NCI-H2196 treated with DMSO at 0.1 percent for 48 hours (cell line): ENCODE measurements at regions not wholly inside any gene's neighbourhood (a gene's known extent, or its start where the extent isn't known, plus 50 kb on each side); places are given as distances from the start of the nearest gene placed in this dataset.
"Not testable (repeated sequence)": the region's sequence is repeated elsewhere in the genome, so short reads cannot be mapped to it uniquely, and the experiment has no call there.

ENCODE experiments used
- DNase-seq: peaks from one replicate; lab custom pipeline; 2025; ENCODE audit not compliant: unreplicated experiment; lab: John Stamatoyannopoulos, UW

DNA sequence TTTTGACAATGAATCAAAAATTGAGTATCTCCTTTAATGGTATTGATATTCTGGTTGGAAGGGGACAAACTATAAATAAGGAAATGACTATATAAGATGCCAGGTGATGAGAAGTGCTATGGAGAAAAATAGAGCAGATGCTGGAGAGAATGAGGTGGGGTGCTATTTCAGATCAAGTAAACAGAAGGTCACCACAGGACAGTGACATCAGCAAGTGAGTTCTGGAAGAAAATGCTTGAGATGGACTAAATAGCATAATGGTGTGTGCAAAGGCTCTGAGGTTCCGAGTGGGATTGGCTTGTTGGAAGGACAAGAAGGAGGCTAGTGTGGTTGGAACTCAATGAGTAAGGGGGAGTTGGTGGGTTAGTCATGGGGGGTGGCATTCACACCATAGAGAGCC, 157.5 kb upstream of the SGCD start:
- no peak for DNase-seq

GRCh38 chr5:156170351-156170961, 156.5 kb upstream of the SGCD start:
- no peak for DNase-seq

DNA sequence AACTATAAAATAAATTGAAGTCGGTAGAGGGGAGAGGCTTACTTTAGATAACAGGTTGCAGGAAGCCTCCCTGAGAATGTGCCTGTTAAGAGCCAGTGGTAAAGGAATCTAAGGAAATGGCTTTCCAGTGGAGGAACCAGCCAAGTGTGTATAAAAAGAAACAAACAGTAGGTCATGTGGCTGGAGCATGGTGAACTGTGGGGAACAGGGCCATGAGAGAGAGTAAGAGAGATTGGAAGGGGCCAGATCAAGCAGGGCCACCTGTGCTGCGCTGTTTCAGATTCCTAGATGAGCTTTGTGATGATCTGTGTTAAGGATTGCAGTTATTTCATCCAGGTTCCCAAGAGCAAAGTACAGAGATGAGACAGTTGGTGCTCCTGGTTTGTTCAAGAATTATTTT, 152.7 kb upstream of the SGCD start:
- no peak for DNase-seq

DNA sequence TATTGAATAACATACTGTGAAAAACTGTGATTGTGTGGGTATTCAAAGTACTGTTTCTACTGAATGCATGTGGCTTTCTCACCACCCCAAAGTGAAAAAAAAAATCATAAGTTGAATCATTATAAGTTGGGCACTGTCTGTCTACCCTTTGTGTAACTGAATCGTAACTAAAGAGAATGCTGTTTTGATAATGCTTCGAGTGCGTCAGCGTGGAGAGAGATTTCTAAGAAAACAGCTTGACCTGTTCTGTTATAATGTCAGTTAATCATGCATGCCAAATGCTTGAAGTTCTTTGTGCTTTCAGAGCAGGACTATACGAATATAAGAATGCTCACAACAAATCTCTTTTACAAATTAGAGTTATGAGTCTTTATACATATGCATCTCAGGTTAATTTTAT, 148.8 kb upstream of the SGCD start:
- DNase-seq: no peak

DNA sequence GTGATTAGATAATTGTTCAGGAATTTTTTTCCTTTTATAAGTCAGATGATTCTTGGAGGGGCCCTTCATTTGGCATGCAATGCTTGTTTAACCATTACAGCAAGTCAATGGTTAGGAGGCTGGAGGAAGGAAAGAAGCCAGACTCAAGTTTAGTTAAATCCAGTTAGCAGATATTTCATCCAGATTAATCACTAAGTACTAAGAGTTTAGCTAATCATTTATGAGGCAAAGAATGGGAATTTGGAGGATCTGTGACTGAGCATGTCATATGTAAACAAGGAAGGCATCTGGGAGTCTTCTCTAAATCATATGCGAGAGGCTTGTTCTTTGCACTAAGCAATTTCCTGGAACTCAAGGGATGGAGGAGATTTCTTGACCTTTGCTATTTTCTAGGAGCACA, 145.3 kb upstream of the SGCD start:
- no peak for DNase-seq

GRCh38 chr5:156182174-156182967, 144.6 kb upstream of the SGCD start:
- no peak for DNase-seq

- no peak for DNase-seq
These were observed 140.2 kb upstream of the SGCD start for GRCh38 chr5:156186760-156187159.

DNA sequence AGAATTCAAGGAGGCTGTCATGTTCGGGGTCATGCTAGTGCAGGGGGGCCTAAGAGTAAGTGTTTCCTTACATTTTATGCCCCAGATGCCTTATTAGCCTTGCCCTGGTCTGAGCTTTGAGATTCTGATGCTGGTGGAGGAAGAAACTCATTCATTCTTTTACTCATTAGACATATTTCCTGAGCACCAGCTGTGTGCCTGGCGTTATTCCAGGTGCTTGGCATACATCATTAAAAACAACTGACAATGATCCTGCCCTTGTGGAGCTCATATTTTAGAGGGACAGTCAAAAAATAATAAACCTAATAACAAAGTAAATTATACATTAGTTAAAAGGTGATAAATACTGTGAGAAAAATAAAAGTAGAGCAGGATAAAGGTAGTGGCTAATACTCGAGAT, 138.9 kb upstream of the SGCD start:
- no peak for DNase-seq

GRCh38 chr5:156189628-156190027, 137.3 kb upstream of the SGCD start:
- no peak for DNase-seq

- DNase-seq: no peak
These were observed 135.4 kb upstream of the SGCD start for GRCh38 chr5:156191547-156191946.

GRCh38 chr5:156197042-156197635, 129.8 kb upstream of the SGCD start:
- no peak for DNase-seq

DNA sequence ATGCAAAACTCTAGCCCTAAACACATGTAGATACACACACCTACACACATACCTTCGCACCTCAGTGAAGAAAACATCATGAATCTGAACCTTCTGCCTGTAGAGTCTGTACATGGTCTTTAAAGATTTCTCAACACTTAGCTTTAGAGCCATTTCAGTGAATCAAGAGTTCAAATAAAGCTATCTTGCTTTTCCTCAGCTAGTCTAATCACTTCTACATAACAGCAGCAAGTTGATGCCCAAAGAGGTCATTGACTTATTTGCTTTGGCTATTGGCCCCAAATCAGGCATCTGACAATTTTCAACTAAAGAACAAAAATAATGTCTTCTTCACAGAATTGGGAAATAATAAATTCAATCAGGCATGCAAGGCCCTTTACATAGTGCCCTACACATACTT, 127.9 kb upstream of the SGCD start:
- no peak for DNase-seq

DNA sequence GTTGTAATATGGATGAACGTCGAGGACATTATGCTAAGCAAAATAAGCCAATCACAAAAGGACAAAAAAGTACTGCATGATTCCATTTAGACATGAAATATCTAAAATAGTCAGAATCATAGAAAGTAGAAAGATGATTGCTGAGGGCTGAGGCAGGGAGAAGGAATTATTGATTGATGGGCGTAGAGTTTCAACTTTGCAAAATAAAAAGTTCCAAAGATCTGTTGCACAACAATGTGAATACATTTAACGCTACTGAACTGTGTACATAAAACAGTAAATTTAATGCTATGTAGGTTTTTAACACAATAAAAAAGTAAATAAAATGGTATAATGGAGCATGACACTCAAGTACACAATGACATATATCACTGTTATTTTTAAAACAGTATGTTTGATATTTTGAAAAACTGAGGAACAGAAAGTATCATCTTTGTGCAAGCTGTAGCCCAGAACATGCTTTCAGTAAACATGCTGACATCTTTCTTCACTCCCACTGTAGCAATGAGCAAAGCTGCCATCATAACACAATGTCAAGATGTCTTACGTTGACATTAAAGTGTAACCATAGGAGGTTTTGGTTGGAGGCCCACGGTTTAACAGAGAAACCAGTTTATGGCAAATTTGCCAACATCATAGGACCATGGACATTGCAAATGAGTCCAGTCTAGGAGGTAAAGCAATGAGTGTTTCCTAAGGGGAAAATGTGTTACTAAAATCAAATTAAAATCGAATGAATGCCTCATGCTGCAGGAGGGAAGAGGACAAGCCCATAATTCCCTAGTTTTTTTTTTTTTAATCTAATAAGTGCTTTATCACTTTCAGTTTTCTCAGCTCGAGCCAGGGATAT, 125.8 kb upstream of the SGCD start:
- no peak for DNase-seq

- no peak for DNase-seq
These were observed 125.1 kb upstream of the SGCD start for GRCh38 chr5:156201788-156202403.

DNA sequence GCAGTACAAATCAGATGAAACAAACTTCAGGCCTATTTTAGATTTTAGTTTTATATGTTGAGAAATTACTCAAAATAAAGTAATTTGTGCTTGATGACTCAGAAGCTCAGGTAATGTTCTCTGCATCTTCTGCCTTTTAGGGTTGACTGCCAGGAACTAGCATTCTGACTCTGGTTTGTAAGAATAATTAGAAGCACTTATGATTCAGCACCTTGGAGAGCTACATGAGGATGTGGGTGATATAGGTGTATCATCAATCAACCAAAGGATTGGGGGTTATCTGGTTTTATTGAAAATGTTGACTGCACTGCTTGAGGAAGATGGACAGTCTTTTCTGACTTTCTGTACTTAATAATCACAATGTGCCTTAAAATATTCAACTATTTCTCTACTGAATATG, 118.7 kb upstream of the SGCD start:
- DNase-seq: no peak

DNA sequence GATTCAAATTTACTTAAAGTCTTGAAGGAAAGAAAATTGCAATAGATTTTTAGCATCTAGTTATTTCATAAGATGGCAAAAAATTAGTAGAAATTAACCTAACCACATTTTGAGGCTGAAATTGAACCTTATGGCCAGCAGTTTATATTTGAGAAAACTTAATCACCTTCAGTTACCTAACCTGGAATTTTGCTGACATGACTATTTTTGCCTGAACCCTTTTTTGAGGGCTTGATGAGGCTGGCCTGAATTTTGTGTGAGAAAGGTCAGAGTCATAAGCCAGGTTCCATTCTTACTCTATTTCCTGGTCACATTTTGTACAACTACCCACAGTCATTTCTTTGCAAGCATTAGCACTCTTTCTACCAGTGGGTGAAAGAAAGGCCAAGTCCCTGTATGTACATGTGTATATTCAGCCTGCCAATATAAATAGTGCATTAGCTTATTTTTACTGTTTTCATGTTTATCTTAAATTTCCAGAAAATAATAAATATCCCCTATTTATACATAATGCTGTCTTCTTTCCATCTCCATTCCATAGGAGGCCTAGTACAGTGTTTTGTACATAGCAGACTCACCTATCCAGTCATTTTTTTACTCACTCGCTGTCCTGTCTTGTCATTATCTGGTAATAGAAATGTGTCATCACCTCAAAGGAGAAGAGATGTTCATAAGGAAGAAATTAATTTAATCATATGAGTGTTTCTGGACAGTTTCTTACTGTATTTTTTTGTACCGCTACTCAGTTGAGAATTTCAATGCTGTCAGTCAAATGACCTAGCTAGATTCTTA, 108.4 kb upstream of the SGCD start:
- no peak for DNase-seq

DNA sequence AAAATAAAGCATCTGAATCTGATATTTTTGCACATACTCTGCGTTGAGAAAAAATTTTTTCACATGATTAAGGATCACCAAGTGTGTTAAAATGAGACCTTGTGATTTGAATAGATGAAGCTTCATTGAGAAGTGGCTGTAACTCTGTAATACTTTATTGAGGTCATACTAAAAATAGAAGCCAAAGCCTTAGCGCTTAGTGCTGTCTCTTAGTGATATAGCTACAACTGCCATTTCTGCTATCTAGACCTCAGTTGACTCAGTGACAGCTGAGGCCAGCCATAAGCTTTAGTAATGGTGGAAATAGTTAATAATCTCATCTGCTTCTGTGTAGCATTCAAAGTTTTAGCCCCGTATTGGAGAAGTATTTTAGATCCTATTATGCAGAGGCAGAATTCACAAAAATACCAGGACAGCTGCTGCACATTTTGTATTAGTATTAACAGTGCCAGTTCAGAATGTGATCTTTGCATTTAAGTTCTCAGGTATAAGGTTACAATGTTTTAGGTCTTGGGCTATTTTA, 107.4 kb upstream of the SGCD start:
- no peak for DNase-seq

GRCh38 chr5:156221816-156222215, 105.1 kb upstream of the SGCD start:
- DNase-seq: no peak

- DNase-seq: no peak
These were observed 103.4 kb upstream of the SGCD start for GRCh38 chr5:156223547-156223946.

DNA sequence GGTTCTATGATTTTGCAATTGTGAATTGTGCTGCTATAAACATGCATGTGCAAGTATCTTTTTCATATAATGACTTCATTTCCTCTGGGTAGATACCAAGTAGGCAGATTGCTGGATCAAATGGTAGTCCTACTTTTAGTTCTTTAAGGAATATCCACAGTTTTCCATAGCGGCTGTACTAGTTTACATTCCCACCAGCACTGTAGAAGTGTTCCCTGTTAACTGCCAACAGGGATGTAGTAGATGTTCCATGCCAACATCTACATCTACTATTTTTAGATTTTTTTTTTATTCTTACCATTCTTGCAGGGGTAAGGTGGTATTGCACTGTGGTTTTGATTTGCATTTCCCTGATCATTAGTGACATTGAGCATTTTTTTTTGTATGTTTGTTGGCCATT, 100.5 kb upstream of the SGCD start:
- not testable (repeated sequence) for DNase-seq
